H1 (cell line): ENCODE measurements at regions not wholly inside any gene's neighbourhood (a gene's known extent, or its start where the extent isn't known, plus 50 kb on each side); places are given as distances from the start of the nearest gene placed in this dataset.

Source experiments
- CREB1 ChIP-seq: IDR thresholded peaks from 2 replicates; pipeline ENCODE4 v1.6.1; 2012; ENCODE audit warnings: inconsistent platforms
- POU5F1 ChIP-seq: IDR thresholded peaks from 2 replicates; pipeline ENCODE4 v1.6.1; 2011; ENCODE audit warnings: low read depth, mild to moderate bottlenecking, low read length, moderate library complexity
- SIRT6 ChIP-seq: IDR thresholded peaks from one replicate; pipeline ENCODE4 v1.7.1; 2012; ENCODE audit warnings: low read length, inconsistent platforms
- ZNF274 ChIP-seq: IDR thresholded peaks from 2 replicates; pipeline ENCODE4 v1.7.0; 2012; ENCODE audit warnings: low read length, borderline replicate concordance; ENCODE audit errors: extremely low read depth

DNA sequence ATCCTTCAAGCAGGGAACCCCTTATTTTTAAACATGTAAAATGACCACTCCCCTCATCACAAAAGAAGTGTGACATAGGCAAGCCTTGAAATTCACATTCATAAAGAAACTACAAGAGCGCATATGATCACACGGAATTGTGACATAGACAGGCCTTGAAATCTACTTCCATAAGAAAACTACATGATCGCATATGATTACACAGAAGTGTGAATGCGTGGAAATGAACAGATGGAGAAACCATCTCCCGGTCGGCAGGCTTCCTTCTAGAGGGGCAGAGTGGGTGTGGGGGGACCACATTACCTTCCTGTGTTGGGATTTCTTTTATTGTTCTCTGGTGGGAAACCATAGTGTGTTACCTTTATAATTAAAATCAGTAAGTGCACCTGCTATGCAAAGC, 285.1 kb upstream of the ADARB2 start (continued):
- TF ChIP-seq CREB1 (no peak), ZNF274 (no peak), POU5F1 (no peak), SIRT6 (no peak)
